Activated CD8-positive, alpha-beta T cell treated with anti-CD3 and anti-CD28 coated beads for 36 hours (primary cell): ENCODE measurements at regions not wholly inside any gene's neighbourhood (a gene's known extent, or its start where the extent isn't known, plus 50 kb on each side); places are given as distances from the start of the nearest gene placed in this dataset.

Experiments used
- ATAC-seq: fragments of 200-7000 bp; cut with Tn5 transposase; one replicate; pipeline ENCODE4 v1.10.0; 2021; ENCODE audit warnings: mild to moderate bottlenecking, moderate library complexity
- CTCF ChIA-PET: fragments of 350-600 bp; sonication (Branson Sonifier 250); formaldehyde crosslinking; loops from one replicate; lab custom pipeline; 2021; ENCODE audit warnings: antibody characterized with exemption; lab: Charles Lee
- POLR2A ChIA-PET: fragments of 350-600 bp; sonication (Branson Sonifier 250); formaldehyde crosslinking; loops from one replicate; lab custom pipeline; 2021; ENCODE audit warnings: antibody characterized with exemption; lab: Charles Lee
- DNase-seq: peaks from one replicate; pipeline ENCODE4 v3.0.0-alpha.2; 2020
- H3K27ac Mint-ChIP-seq: one replicate; pipeline ENCODE4 v1.8.0; 2021; ENCODE audit warnings: mild to moderate bottlenecking, mixed read lengths
- H3K27me3 Mint-ChIP-seq: one replicate; pipeline ENCODE4 v1.8.0; 2021; ENCODE audit warnings: mixed read lengths
- H3K36me3 Mint-ChIP-seq: one replicate; pipeline ENCODE4 v1.8.0; 2021; ENCODE audit warnings: low read depth, mixed read lengths
- H3K4me1 Mint-ChIP-seq: one replicate; pipeline ENCODE4 v1.8.0; 2021; ENCODE audit warnings: low read depth, mixed read lengths
- H3K4me3 Mint-ChIP-seq: one replicate; pipeline ENCODE4 v1.8.0; 2021; ENCODE audit warnings: mild to moderate bottlenecking, moderate library complexity, mixed read lengths
- H3K9me3 Mint-ChIP-seq: one replicate; pipeline ENCODE4 v1.8.0; 2021; ENCODE audit warnings: mixed read lengths
- CTCF ChIP-seq: fragments of 200-600 bp; IDR thresholded peaks from one replicate; pipeline ENCODE4 v1.8.0; 2022; ENCODE audit warnings: antibody characterized with exemption, mild to moderate bottlenecking
- intact Hi-C: fragments of 100-400 bp; cut with micrococcal nuclease; formaldehyde crosslinking; loops from one replicate; pipeline ENCODE4 v1.10.0; 2022

GRCh38 chr21:25402134-25402961 lies 204.9 kb downstream of the MRPL39 start:
- intact Hi-C loops: no loop called here
- ChIA-PET POLR2A (interaction anchor here (0.9 to 1.0 kb wide), 3 partner anchors 11 to 179 kb away, joined by 3 to 4 read pairs (median 4); no protein-coding TSS in a partner anchor), CTCF (interaction anchor here (0.8 kb wide), 1 partner anchor 18 kb away, joined by 4 read pairs; no protein-coding TSS in a partner anchor)
- ATAC-seq (peak; percentile 69), DNase-seq (peak; percentile 58)
- peaks cover 25% of the 10 kb centered on the region for H3K36me3 Mint-ChIP-seq
- H3K4me1 Mint-ChIP-seq: peaks cover 20% of the 10 kb centered on the region
- peaks cover 1% of the 10 kb centered on the region for H3K9me3 Mint-ChIP-seq
- H3K27ac Mint-ChIP-seq: no peak overlapping the region
- TF ChIP-seq CTCF: no peak
- peaks cover 4% of the 10 kb centered on the region for H3K27me3 Mint-ChIP-seq
- no peak overlapping the region for H3K4me3 Mint-ChIP-seq

- no peak overlapping the region for H3K27ac Mint-ChIP-seq
- H3K27me3 Mint-ChIP-seq: peaks cover 4% of the 10 kb centered on the region
- intact Hi-C loops: no loop called here
- peaks cover 34% of the 10 kb centered on the region for H3K4me1 Mint-ChIP-seq
- no peak for DNase-seq
- CTCF ChIA-PET: interaction anchor here (1.0 kb wide), 1 partner anchor 19 kb away, joined by 3 read pairs; no protein-coding TSS in a partner anchor
- POLR2A ChIA-PET: interaction anchor here (1.0 to 1.1 kb wide), 3 partner anchors 164 to 180 kb away, joined by 3 read pairs; no protein-coding TSS in a partner anchor
- no peak for TF ChIP-seq CTCF
- no peak for ATAC-seq
- peaks cover 27% of the 10 kb centered on the region for H3K36me3 Mint-ChIP-seq
- H3K4me3 Mint-ChIP-seq: no peak overlapping the region
- H3K9me3 Mint-ChIP-seq: peaks cover 1% of the 10 kb centered on the region
These were observed 206.9 kb downstream of the MRPL39 start for GRCh38 chr21:25400427-25400826.

GRCh38 chr21:25398630-25399029 lies 208.7 kb downstream of the MRPL39 start:
- peaks cover 40% of the 10 kb centered on the region for H3K4me1 Mint-ChIP-seq

GRCh38 chr21:25396135-25396711 lies 211.1 kb downstream of the MRPL39 start:
- ATAC-seq (peak; percentile 96), DNase-seq (peak; percentile 91)
- POLR2A ChIA-PET: interaction anchor here (0.8 to 2.7 kb wide), 12 partner anchors 24 to 190 kb away, joined by 3 to 11 read pairs (median 4); no protein-coding TSS in a partner anchor
- no peak for TF ChIP-seq CTCF
- H3K9me3 Mint-ChIP-seq: peaks cover 1% of the 10 kb centered on the region
- peak overlapping the region; percentile 25 for H3K4me3 Mint-ChIP-seq
- intact Hi-C loops: no loop called here
- CTCF ChIA-PET: interaction anchor here (0.9 to 4.0 kb wide), 4 partner anchors 10 to 112 kb away, joined by 3 to 14 read pairs (median 7); no protein-coding TSS in a partner anchor
- H3K4me1 Mint-ChIP-seq: peaks cover 27% of the 10 kb centered on the region
- no peaks in the 10 kb centered on the region for H3K27me3 Mint-ChIP-seq
- H3K27ac Mint-ChIP-seq: peak overlapping the region; percentile 84
- H3K36me3 Mint-ChIP-seq: peaks cover 9% of the 10 kb centered on the region

More at GRCh38 chr21:25398630-25399029, 208.7 kb downstream of the MRPL39 start:
- Mint-ChIP-seq H3K36me3 (peaks cover 26% of the 10 kb centered on the region), H3K27me3 (peaks cover 4% of the 10 kb centered on the region), H3K27ac (no peak overlapping the region), H3K9me3 (peaks cover 1% of the 10 kb centered on the region), H3K4me3 (no peak overlapping the region)
- ATAC-seq: no peak
- CTCF ChIA-PET: interaction anchor here (0.6 to 4.0 kb wide), 3 partner anchors 13 to 23 kb away, joined by 3 to 10 read pairs (median 4); no protein-coding TSS in a partner anchor
- no peak for DNase-seq
- intact Hi-C loops: no loop called here
- POLR2A ChIA-PET: interaction anchor here (0.6 to 2.4 kb wide), 3 partner anchors 100 to 179 kb away, joined by 3 to 12 read pairs (median 3); no protein-coding TSS in a partner anchor
- TF ChIP-seq CTCF: no peak
